Caco-2 (cell line): ENCODE measurements at regions not wholly inside any gene's neighbourhood (a gene's known extent, or its start where the extent isn't known, plus 50 kb on each side); places are given as distances from the start of the nearest gene placed in this dataset.

Experiments
- BruUV-seq: library from RNA; stranded (reverse); fragments of 400-500 nt; replicated peaks from 2 replicates; lab custom pipeline; 2021; lab: Mats Ljungman, UMichigan
- CTCF ChIA-PET: fragments of 300-600 bp; sonication (Branson Sonifier 250); formaldehyde crosslinking; loops from one replicate; lab custom pipeline; 2022; ENCODE audit warnings: antibody characterized with exemption; lab: Charles Lee
- POLR2A ChIA-PET: fragments of 300-600 bp; sonication (Branson Sonifier 250); formaldehyde crosslinking; loops from one replicate; lab custom pipeline; 2022; ENCODE audit warnings: antibody characterized with exemption; lab: Charles Lee
- DNase-seq, 2 experiments: peaks; one replicate each; pipeline versions ENCODE4 v3.0.0 to v3.0.0-alpha.2; 2020 to 2022
- H3K27me3 ChIP-seq: replicated peaks from 2 replicates; pipeline ENCODE4 v1.6.0; 2011; ENCODE audit warnings: low read length; ENCODE audit not compliant: control insufficient read depth, insufficient read depth
- H3K36me3 ChIP-seq: 2 replicates; pipeline ENCODE4 v1.5.1; 2011; ENCODE audit warnings: low read length; ENCODE audit not compliant: control insufficient read depth, insufficient read depth
- H3K4me1 ChIP-seq: fragments of 250-450 bp; sonication (Bioruptor Pico); 2 replicates; pipeline ENCODE4 v1.5.1; 2020; ENCODE audit warnings: mild to moderate bottlenecking
- H3K4me3 ChIP-seq: 2 replicates; pipeline ENCODE4 v1.5.1; 2011; ENCODE audit warnings: low read depth, mild to moderate bottlenecking, control low read depth, low read length
- H3K9me3 ChIP-seq: fragments of 250-450 bp; sonication (Bioruptor Pico); 2 replicates; pipeline ENCODE4 v1.5.1; 2020; ENCODE audit warnings: mild to moderate bottlenecking, moderate library complexity
- H3K27ac Mint-ChIP-seq: one replicate; pipeline ENCODE4 v1.8.0; 2022; ENCODE audit warnings: mixed read lengths; ENCODE audit not compliant: unreplicated experiment
- H3K27me3 Mint-ChIP-seq: one replicate; pipeline ENCODE4 v1.8.0; 2022; ENCODE audit warnings: mixed read lengths; ENCODE audit not compliant: insufficient read depth, unreplicated experiment
- H3K36me3 Mint-ChIP-seq: one replicate; pipeline ENCODE4 v1.8.0; 2022; ENCODE audit warnings: mild to moderate bottlenecking, mixed read lengths; ENCODE audit not compliant: insufficient read depth, unreplicated experiment
- H3K4me1 Mint-ChIP-seq: one replicate; pipeline ENCODE4 v1.8.0; 2022; ENCODE audit warnings: low read depth, mixed read lengths; ENCODE audit not compliant: unreplicated experiment
- H3K4me3 Mint-ChIP-seq: one replicate; pipeline ENCODE4 v1.8.0; 2022; ENCODE audit warnings: mild to moderate bottlenecking, moderate library complexity, mixed read lengths; ENCODE audit not compliant: unreplicated experiment
- H3K9me3 Mint-ChIP-seq: one replicate; pipeline ENCODE4 v1.8.0; 2022; ENCODE audit warnings: mixed read lengths; ENCODE audit not compliant: unreplicated experiment
- CTCF ChIP-seq, 2 experiments: fragments of 200-600 bp in 1 of 2; IDR thresholded peaks; 1 replicate in 1 of 2; 2 replicates in 1 of 2; pipeline versions ENCODE4 v1.5.1 to v1.8.0; 2011 to 2022; ENCODE audit warnings: antibody characterized with exemption in 1 of 2, control low read depth in 1 of 2, inconsistent platforms in 1 of 2, low read depth in 1 of 2, low read length in 1 of 2, mild to moderate bottlenecking in 1 of 2, moderate library complexity in 1 of 2; ENCODE audit not compliant: insufficient read depth in 1 of 2, severe bottlenecking in 1 of 2, unreplicated experiment in 1 of 2
- intact Hi-C: fragments of 100-400 bp; cut with micrococcal nuclease; formaldehyde crosslinking; loops from one replicate; pipeline ENCODE4 v1.10.0; 2022; ENCODE audit not compliant: unreplicated experiment

GRCh38 chr4:20420916-20421602 is 169.4 kb downstream of the SLIT2 start:
- ChIA-PET CTCF (no interaction called here), POLR2A (no interaction called here)
- intact Hi-C loops = no loop called here
- Histone ChIP-seq H3K9me3 (no peaks in the 10 kb centered on the region), H3K4me1 (no peaks in the 10 kb centered on the region), H3K36me3 (no peaks in the 10 kb centered on the region), H3K4me3 (no peak overlapping the region), H3K27me3 (no peaks in the 10 kb centered on the region)
- no TSS peak for BruUV-seq
- no peak for DNase-seq
- no peak for TF ChIP-seq CTCF (IDR thresholded peaks at IDR 0.05; ENCODE audit: insufficient read depth in 1 of 2, low read depth in 1 of 2, low read length in 1 of 2, severe bottlenecking in 1 of 2, unreplicated experiment in 1 of 2)
- Mint-ChIP-seq H3K36me3 (no peaks in the 10 kb centered on the region), H3K4me1 (no peaks in the 10 kb centered on the region), H3K4me3 (no peak overlapping the region), H3K27me3 (peaks cover 8% of the 10 kb centered on the region), H3K27ac (no peak overlapping the region), H3K9me3 (no peaks in the 10 kb centered on the region)

DNA sequence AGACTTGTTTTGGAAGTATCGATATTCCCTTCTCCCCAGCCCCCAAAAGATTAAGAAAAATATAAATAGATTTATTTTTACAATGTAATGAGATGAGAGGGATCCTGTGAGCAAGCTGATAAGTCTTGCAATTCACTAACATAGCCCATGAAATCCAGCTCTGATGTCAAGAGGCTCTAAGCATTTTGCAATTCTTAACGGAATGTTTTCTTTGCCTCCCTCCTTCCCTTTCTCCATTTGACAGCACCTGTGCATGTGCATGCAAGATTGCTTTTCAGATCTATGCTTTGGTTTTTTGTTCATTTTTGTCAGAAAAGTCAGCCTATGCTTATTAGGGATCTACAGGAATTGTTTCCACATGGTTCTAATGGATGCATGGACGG is 169.9 kb downstream of the SLIT2 start:
- no peak for DNase-seq
- no peaks in the 10 kb centered on the region for H3K36me3 ChIP-seq
- TF ChIP-seq CTCF (IDR thresholded peaks at IDR 0.05; ENCODE audit: insufficient read depth in 1 of 2, low read depth in 1 of 2, low read length in 1 of 2, severe bottlenecking in 1 of 2, unreplicated experiment in 1 of 2) = no peak
- Mint-ChIP-seq H3K27ac (no peak overlapping the region), H3K9me3 (no peaks in the 10 kb centered on the region), H3K4me3 (no peak overlapping the region), H3K27me3 (peaks cover 12% of the 10 kb centered on the region), H3K4me1 (no peaks in the 10 kb centered on the region), H3K36me3 (no peaks in the 10 kb centered on the region)
- H3K9me3 ChIP-seq = no peaks in the 10 kb centered on the region
- intact Hi-C loops = no loop called here
- no peak overlapping the region for H3K4me3 ChIP-seq
- H3K4me1 ChIP-seq = no peaks in the 10 kb centered on the region
- no TSS peak for BruUV-seq
- CTCF ChIA-PET = interaction anchor here (0.9 kb wide), 1 partner anchor 266 kb away, joined by 4 read pairs; no protein-coding TSS in a partner anchor
- H3K27me3 ChIP-seq = no peaks in the 10 kb centered on the region
- POLR2A ChIA-PET = no interaction called here

- Mint-ChIP-seq H3K4me1 (no peaks in the 10 kb centered on the region), H3K36me3 (no peaks in the 10 kb centered on the region), H3K4me3 (no peak overlapping the region), H3K27me3 (peaks cover 12% of the 10 kb centered on the region), H3K9me3 (no peaks in the 10 kb centered on the region), H3K27ac (no peak overlapping the region)
- Histone ChIP-seq H3K4me3 (no peak overlapping the region), H3K36me3 (no peaks in the 10 kb centered on the region), H3K9me3 (no peaks in the 10 kb centered on the region), H3K27me3 (no peaks in the 10 kb centered on the region), H3K4me1 (no peaks in the 10 kb centered on the region)
- ChIA-PET CTCF (interaction anchor here (0.5 to 1.0 kb wide), 3 partner anchors 263 to 379 kb away, joined by 3 to 4 read pairs (median 3); no protein-coding TSS in a partner anchor), POLR2A (no interaction called here)
- TF ChIP-seq CTCF (IDR thresholded peaks at IDR 0.05; ENCODE audit: insufficient read depth in 1 of 2, low read depth in 1 of 2, low read length in 1 of 2, severe bottlenecking in 1 of 2, unreplicated experiment in 1 of 2) = peak; percentile 62 to 65
- intact Hi-C loops = loop anchor here (1.0 kb wide), 2 partner anchors 122 to 263 kb away; no protein-coding TSS in a partner anchor
- DNase-seq = peak; percentile 55 to 69
- BruUV-seq = no TSS peak
These were observed 170.7 kb downstream of the SLIT2 start for GRCh38 chr4:20422398-20422797.
